Ishikawa (cell line): ENCODE measurements at regions not wholly inside any gene's neighbourhood (a gene's known extent, or its start where the extent isn't known, plus 50 kb on each side); places are given as distances from the start of the nearest gene placed in this dataset.

Source experiments
- CEBPB ChIP-seq: IDR thresholded peaks from 2 replicates; pipeline ENCODE4 v1.6.1; 2012
- CREB1 ChIP-seq: IDR thresholded peaks from 2 replicates; pipeline ENCODE4 v1.6.1; 2012; ENCODE audit warnings: low read depth
- EGR1 ChIP-seq: IDR thresholded peaks from 2 replicates; pipeline ENCODE4 v1.6.1; 2012
- EP300 ChIP-seq: IDR thresholded peaks from 2 replicates; pipeline ENCODE4 v1.6.1; 2012; ENCODE audit warnings: borderline replicate concordance
- FOXM1 ChIP-seq: IDR thresholded peaks from 2 replicates; pipeline ENCODE4 v1.6.1; 2012; ENCODE audit warnings: low read depth, borderline replicate concordance
- NFIC ChIP-seq: IDR thresholded peaks from 2 replicates; pipeline ENCODE4 v1.6.1; 2012
- RAD21 ChIP-seq: IDR thresholded peaks from 2 replicates; pipeline ENCODE4 v1.6.1; 2012; ENCODE audit warnings: low read depth
- REST ChIP-seq: IDR thresholded peaks from 2 replicates; pipeline ENCODE4 v1.6.1; 2012; ENCODE audit warnings: low read depth, mild to moderate bottlenecking
- TAF1 ChIP-seq: IDR thresholded peaks from 2 replicates; pipeline ENCODE4 v1.6.1; 2012; ENCODE audit warnings: low read depth, mild to moderate bottlenecking
- TCF12 ChIP-seq: IDR thresholded peaks from 2 replicates; pipeline ENCODE4 v1.6.1; 2012; ENCODE audit warnings: low read depth
- TEAD4 ChIP-seq: IDR thresholded peaks from 2 replicates; pipeline ENCODE4 v1.6.1; 2012
- USF1 ChIP-seq: IDR thresholded peaks from 2 replicates; pipeline ENCODE4 v1.6.1; 2012
- YY1 ChIP-seq: IDR thresholded peaks from 2 replicates; pipeline ENCODE4 v1.6.1; 2012; ENCODE audit warnings: low read depth
- ZBTB7A ChIP-seq: IDR thresholded peaks from 2 replicates; pipeline ENCODE4 v1.6.1; 2012; ENCODE audit warnings: low read depth
- TF ChIP-seq, protein P1 (sequence below): IDR thresholded peaks from 2 replicates; pipeline ENCODE4 v1.6.1; 2012

- TF ChIP-seq ZBTB7A (no peak), TCF12 (no peak), RAD21 (no peak), TEAD4 (no peak), EP300 (no peak), FOXM1 (no peak), USF1 (no peak), CREB1 (no peak), CEBPB (no peak), EGR1 (no peak), TAF1 (no peak), YY1 (no peak), REST (no peak), NFIC (no peak)
- TF ChIP-seq, protein P1, sequence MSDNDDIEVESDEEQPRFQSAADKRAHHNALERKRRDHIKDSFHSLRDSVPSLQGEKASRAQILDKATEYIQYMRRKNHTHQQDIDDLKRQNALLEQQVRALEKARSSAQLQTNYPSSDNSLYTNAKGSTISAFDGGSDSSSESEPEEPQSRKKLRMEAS = no peak
These were observed 1385.0 kb downstream of the TBC1D22A start for GRCh38 chr22:48147404-48147803.

GRCh38 chr22:48146426-48146825 lies 1384.0 kb downstream of the TBC1D22A start:
- TF ChIP-seq NFIC (no peak), CEBPB (no peak), USF1 (no peak), CREB1 (no peak), TAF1 (no peak), YY1 (no peak), FOXM1 (no peak), ZBTB7A (no peak), TCF12 (no peak), EGR1 (no peak)
- TF ChIP-seq, protein P1 = no peak

DNA sequence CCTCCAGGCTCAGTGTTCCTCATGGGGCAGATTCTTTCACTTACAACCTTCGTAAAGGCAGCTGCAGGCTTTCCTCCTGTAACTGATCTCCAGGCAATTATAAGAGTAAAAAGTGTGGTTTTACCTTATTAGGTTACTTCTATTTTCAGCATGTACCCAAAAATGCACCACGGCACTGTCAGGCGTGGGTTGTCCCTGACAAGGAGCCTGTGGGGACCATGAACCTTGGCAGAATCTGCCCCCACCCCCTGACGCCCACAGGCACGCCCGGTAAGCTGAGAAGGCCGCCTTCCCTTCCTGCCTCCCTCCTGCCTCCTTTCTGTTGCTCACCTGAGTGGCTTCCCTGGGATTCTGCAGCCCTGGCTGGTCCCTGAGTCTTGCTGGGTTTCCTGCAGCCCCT lies 1383.3 kb downstream of the TBC1D22A start:
- TF ChIP-seq NFIC (no peak), TEAD4 (no peak), ZBTB7A (no peak)
- TF ChIP-seq, protein P1 = no peak

DNA sequence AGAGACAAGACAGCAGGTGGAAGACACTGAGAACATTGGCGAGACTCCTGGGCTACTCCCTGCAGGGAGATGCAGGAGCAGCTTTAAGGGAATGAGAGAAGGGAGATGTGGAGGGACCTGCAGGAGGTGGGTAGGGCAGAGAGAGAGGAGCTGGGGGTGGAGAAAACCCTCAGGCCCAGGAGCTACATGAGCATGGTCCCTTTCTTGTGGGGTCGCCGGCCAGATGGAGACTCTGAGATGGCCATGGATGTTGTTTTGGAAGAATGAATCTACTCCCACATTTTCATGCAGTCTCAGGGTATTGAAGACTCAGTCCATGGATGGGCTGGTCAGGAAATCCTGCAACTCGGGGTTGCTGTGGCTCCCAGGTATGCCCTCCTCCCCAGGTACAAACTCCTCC lies 1381.9 kb downstream of the TBC1D22A start:
- TF ChIP-seq FOXM1 (no peak), USF1 (no peak), TEAD4 (no peak), CREB1 (no peak), EGR1 (no peak), RAD21 (no peak), NFIC (no peak), EP300 (no peak), YY1 (no peak), REST (no peak), TAF1 (no peak), ZBTB7A (no peak), TCF12 (no peak), CEBPB (no peak)
- TF ChIP-seq, protein P1 = no peak

DNA sequence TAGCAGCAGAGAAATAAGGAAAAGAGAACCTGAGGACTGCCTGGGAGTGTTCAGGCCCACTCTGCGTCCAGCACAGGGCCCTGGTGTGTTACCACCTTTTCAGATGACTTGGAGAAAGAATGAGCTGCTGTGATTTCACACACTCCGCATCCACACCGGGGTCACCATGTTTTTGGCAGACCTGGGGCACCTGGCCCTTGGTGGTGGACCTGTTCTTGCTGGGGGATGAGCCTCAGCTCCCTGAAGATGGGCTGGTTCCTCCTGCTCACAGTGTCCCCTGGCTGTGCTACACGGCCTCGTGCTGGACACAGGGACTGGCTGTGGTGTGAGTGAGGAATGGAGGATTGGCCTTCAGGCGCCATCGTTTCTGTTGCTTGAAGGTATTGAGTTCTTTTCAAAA lies 1381.4 kb downstream of the TBC1D22A start:
- TF ChIP-seq TEAD4 (no peak), FOXM1 (no peak), USF1 (no peak), EP300 (no peak), TAF1 (no peak), CREB1 (no peak), TCF12 (no peak), ZBTB7A (no peak), NFIC (no peak), REST (no peak), CEBPB (no peak), RAD21 (no peak), YY1 (no peak), EGR1 (no peak)
- TF ChIP-seq, protein P1 = no peak
